Right cardiac atrium (tissue), 5 donors: ENCODE measurements at regions not wholly inside any gene's neighbourhood (a gene's known extent, or its start where the extent isn't known, plus 50 kb on each side); places are given as distances from the start of the nearest gene placed in this dataset.
"Not testable (repeated sequence)": the region's sequence is repeated elsewhere in the genome, so short reads cannot be mapped to it uniquely, and the experiment has no call there.

Source experiments
- ATAC-seq, 2 donors: fragments of 200-7000 bp; cut with Tn5 transposase; one replicate each; pipeline versions ENCODE4 v1.8.0 to v1.9.1; 2020; ENCODE audit warnings: moderate library complexity in 2 of 2, mild to moderate bottlenecking in 1 of 2
- DNase-seq, 3 donors: peaks; one replicate each; pipeline ENCODE4 v3.0.0-alpha.2; 2020
- H3K27ac ChIP-seq: one replicate; pipeline ENCODE4 v1.5.1; 2013; ENCODE audit warnings: mild to moderate bottlenecking, low read length, control low read depth, moderate library complexity
- H3K27me3 ChIP-seq: one replicate; pipeline ENCODE4 v1.6.1; 2013; ENCODE audit not compliant: control insufficient read depth, insufficient read depth
- H3K4me1 ChIP-seq: one replicate; pipeline ENCODE4 v1.6.1; 2013; ENCODE audit warnings: low read length; ENCODE audit not compliant: control insufficient read depth, insufficient read depth
- H3K4me3 ChIP-seq: one replicate; pipeline ENCODE4 v1.5.1; 2013; ENCODE audit warnings: low read length, control low read depth
- H3K9me3 ChIP-seq: one replicate; pipeline ENCODE4 v1.6.1; 2013; ENCODE audit warnings: low read length; ENCODE audit not compliant: control insufficient read depth
- WGBS: extraction: QIAGEN DNeasy Blood & Tissue Kit; methylation state at CpG from one replicate; pipeline ENCODE4 v1.1.7; 2013; 5-methylcytosine and 5-hydroxymethylcytosine counted together
- intact Hi-C, 4 donors: fragments of 100-400 bp; cut with DNase I; formaldehyde crosslinking; loops; one replicate each; pipeline versions ENCODE4 v1.11.0 to v1.14.0; 2022 to 2023
- donor health status: healthy with polysubstance abuse.
- donor health status: DM: no; HTN: yes; CAD: no.
- donor health status: DM: no; HTN: no; CAD: no.
- donor health status: DM: no; HTN: yes; CAD: no; lungs with severe emphysema.
- donor health status: DM: yes; HTN: yes; CAD: no.

GRCh38 chr1:88333086-88333695, 350.9 kb upstream of the PKN2 start:
- ATAC-seq (no peak), DNase-seq (no peak)
- Histone ChIP-seq H3K9me3 (no peaks in the 10 kb centered on the region), H3K27me3 (no peaks in the 10 kb centered on the region), H3K4me1 (no peaks in the 10 kb centered on the region), H3K4me3 (no peak overlapping the region), H3K27ac (no peak overlapping the region)
- intact Hi-C loops: no loop called here
- WGBS: 74% methylated on average over 9 of the region's 9 CpGs

GRCh38 chr1:88341447-88341846, 342.6 kb upstream of the PKN2 start:
- Histone ChIP-seq H3K4me1 (no peaks in the 10 kb centered on the region), H3K9me3 (no peaks in the 10 kb centered on the region), H3K4me3 (no peak overlapping the region), H3K27me3 (no peaks in the 10 kb centered on the region), H3K27ac (no peak overlapping the region)
- DNase-seq (no peak), ATAC-seq (no peak)
- intact Hi-C loops: no loop called here
- WGBS: 92% methylated on average over 5 of the region's 5 CpGs

GRCh38 chr1:88342081-88342480, 342.0 kb upstream of the PKN2 start:
- intact Hi-C loops, DNase-seq, H3K4me1 ChIP-seq, ATAC-seq, H3K27ac ChIP-seq, H3K9me3 ChIP-seq, H3K27me3 ChIP-seq, H3K4me3 ChIP-seq: not testable (repeated sequence)
- WGBS: 77% methylated on average over 7 of the region's 16 CpGs

- ATAC-seq (no peak), DNase-seq (no peak)
- no peaks in the 10 kb centered on the region for H3K27me3 ChIP-seq
- no peaks in the 10 kb centered on the region for H3K9me3 ChIP-seq
- no peak overlapping the region for H3K4me3 ChIP-seq
- 97% methylated on average over 2 of the region's 2 CpGs for WGBS
- no peak overlapping the region for H3K27ac ChIP-seq
- intact Hi-C loops: no loop called here
- H3K4me1 ChIP-seq: no peaks in the 10 kb centered on the region
These were observed 333.4 kb upstream of the PKN2 start for GRCh38 chr1:88350648-88351047.

- no peak for ATAC-seq
- DNase-seq: no peak
- intact Hi-C loops: no loop called here
These were observed 332.1 kb upstream of the PKN2 start for GRCh38 chr1:88351960-88352359.

GRCh38 chr1:88354256-88354655, 329.8 kb upstream of the PKN2 start:
- Histone ChIP-seq H3K27me3 (no peaks in the 10 kb centered on the region), H3K9me3 (no peaks in the 10 kb centered on the region), H3K4me3 (no peak overlapping the region), H3K27ac (no peak overlapping the region), H3K4me1 (no peaks in the 10 kb centered on the region)
- intact Hi-C loops: no loop called here
- no peak for DNase-seq
- 79% methylated on average over 1 of the region's 1 CpG for WGBS
- ATAC-seq: no peak

More at GRCh38 chr1:88351960-88352359, 332.1 kb upstream of the PKN2 start:
- H3K4me1 ChIP-seq: no peaks in the 10 kb centered on the region
- H3K4me3 ChIP-seq: no peak overlapping the region
- WGBS: 49% methylated on average over 3 of the region's 3 CpGs
- no peak overlapping the region for H3K27ac ChIP-seq
- no peaks in the 10 kb centered on the region for H3K9me3 ChIP-seq
- no peaks in the 10 kb centered on the region for H3K27me3 ChIP-seq

- DNase-seq (no peak), ATAC-seq (no peak)
- intact Hi-C loops: no loop called here
- Histone ChIP-seq H3K4me3 (no peak overlapping the region), H3K9me3 (no peaks in the 10 kb centered on the region), H3K27ac (no peak overlapping the region), H3K27me3 (no peaks in the 10 kb centered on the region), H3K4me1 (no peaks in the 10 kb centered on the region)
- 33% methylated on average over 2 of the region's 2 CpGs for WGBS
These were observed 326.3 kb upstream of the PKN2 start for GRCh38 chr1:88357729-88358128.

- no peaks in the 10 kb centered on the region for H3K27me3 ChIP-seq
- 83% methylated on average over 4 of the region's 4 CpGs for WGBS
- ATAC-seq (no peak), DNase-seq (no peak)
- H3K9me3 ChIP-seq: no peaks in the 10 kb centered on the region
- H3K27ac ChIP-seq: no peak overlapping the region
- intact Hi-C loops: no loop called here
- H3K4me1 ChIP-seq: no peaks in the 10 kb centered on the region
- no peak overlapping the region for H3K4me3 ChIP-seq
These were observed 312.5 kb upstream of the PKN2 start for GRCh38 chr1:88371436-88372023.

- 79% methylated on average over 1 of the region's 1 CpG for WGBS
- no peaks in the 10 kb centered on the region for H3K9me3 ChIP-seq
- no peaks in the 10 kb centered on the region for H3K27me3 ChIP-seq
- no peaks in the 10 kb centered on the region for H3K4me1 ChIP-seq
- no peak overlapping the region for H3K27ac ChIP-seq
- ATAC-seq (no peak), DNase-seq (no peak)
- no peak overlapping the region for H3K4me3 ChIP-seq
- intact Hi-C loops: no loop called here
These were observed 308.1 kb upstream of the PKN2 start for GRCh38 chr1:88375977-88376376.

- ATAC-seq (no peak), DNase-seq (no peak)
- intact Hi-C loops: no loop called here
- Histone ChIP-seq H3K27me3 (no peaks in the 10 kb centered on the region), H3K4me3 (no peak overlapping the region), H3K9me3 (no peaks in the 10 kb centered on the region), H3K4me1 (no peaks in the 10 kb centered on the region), H3K27ac (no peak overlapping the region)
These were observed 307.7 kb upstream of the PKN2 start for GRCh38 chr1:88376421-88376820.

GRCh38 chr1:88378560-88378959, 305.5 kb upstream of the PKN2 start:
- Histone ChIP-seq H3K4me3 (no peak overlapping the region), H3K27me3 (no peaks in the 10 kb centered on the region), H3K4me1 (no peaks in the 10 kb centered on the region), H3K27ac (no peak overlapping the region), H3K9me3 (no peaks in the 10 kb centered on the region)
- ATAC-seq: no peak
- intact Hi-C loops: no loop called here
- 63% methylated on average over 3 of the region's 3 CpGs for WGBS
- no peak for DNase-seq

GRCh38 chr1:88394958-88395357, 289.1 kb upstream of the PKN2 start:
- WGBS: 66% methylated on average over 2 of the region's 2 CpGs
- ATAC-seq: no peak

More at GRCh38 chr1:88394958-88395357, 289.1 kb upstream of the PKN2 start:
- Histone ChIP-seq H3K27ac (no peak overlapping the region), H3K4me1 (no peaks in the 10 kb centered on the region), H3K27me3 (no peaks in the 10 kb centered on the region), H3K9me3 (no peaks in the 10 kb centered on the region), H3K4me3 (no peak overlapping the region)
- intact Hi-C loops: no loop called here
- DNase-seq: no peak
